ENCODE measurements at regions not wholly inside any gene's neighbourhood (a gene's known extent, or its start where the extent isn't known, plus 50 kb on each side); places are given as distances from the start of the nearest gene placed in this dataset.

GRCh38 chr19:30942636-30943035, 406.6 kb downstream of the TSHZ3 start:
- no peak for TF ChIP-seq CTCF (IDR thresholded peaks at IDR 0.05)
- no peak for TF ChIP-seq POLR2A (IDR thresholded peaks at IDR 0.05)
